Smooth muscle cell (in vitro differentiated cells): ENCODE measurements at regions not wholly inside any gene's neighbourhood (a gene's known extent, or its start where the extent isn't known, plus 50 kb on each side); places are given as distances from the start of the nearest gene placed in this dataset.

ENCODE experiments used
- DNase-seq: peaks from one replicate; lab custom pipeline; 2025; ENCODE audit not compliant: unreplicated experiment; lab: John Stamatoyannopoulos, UW
- H2AFZ ChIP-seq: fragments of 200-600 bp; sonication (generic); 2 replicates; pipeline ENCODE4 v1.6.0; 2016; ENCODE audit warnings: antibody characterized with exemption, low read depth, mild to moderate bottlenecking
- H3F3A ChIP-seq: fragments of 200-600 bp; sonication (generic); 2 replicates; pipeline ENCODE4 v1.6.0; 2017; ENCODE audit warnings: antibody characterized with exemption, low read depth
- H3K27ac ChIP-seq: fragments of 200-600 bp; sonication (generic); 2 replicates; pipeline ENCODE4 v1.5.1; 2016; ENCODE audit warnings: low read depth, mild to moderate bottlenecking
- H3K27me3 ChIP-seq: fragments of 200-600 bp; sonication (generic); 2 replicates; pipeline ENCODE4 v1.6.1; 2016; ENCODE audit warnings: low read depth, mild to moderate bottlenecking
- H3K36me3 ChIP-seq: fragments of 200-600 bp; sonication (generic); 2 replicates; pipeline ENCODE4 v1.5.1; 2016; ENCODE audit warnings: low read depth
- H3K4me1 ChIP-seq: fragments of 200-600 bp; sonication (generic); 2 replicates; pipeline ENCODE4 v1.5.1; 2016; ENCODE audit warnings: low read depth
- H3K4me2 ChIP-seq: fragments of 200-600 bp; sonication (generic); 2 replicates; pipeline ENCODE4 v1.6.0; 2016; ENCODE audit warnings: mild to moderate bottlenecking
- H3K4me3 ChIP-seq: fragments of 200-600 bp; sonication (generic); 2 replicates; pipeline ENCODE4 v1.5.1; 2016; ENCODE audit warnings: mild to moderate bottlenecking
- H3K79me2 ChIP-seq: fragments of 200-600 bp; sonication (generic); 2 replicates; pipeline ENCODE4 v1.6.0; 2016; ENCODE audit warnings: low read depth, mild to moderate bottlenecking
- H3K9ac ChIP-seq: fragments of 200-600 bp; sonication (generic); 2 replicates; pipeline ENCODE4 v1.6.0; 2016; ENCODE audit warnings: low read depth
- H3K9me3 ChIP-seq: fragments of 200-600 bp; sonication (generic); replicated peaks from 2 replicates; pipeline ENCODE4 v1.5.1; 2016; ENCODE audit warnings: low read depth
- H4K20me1 ChIP-seq: fragments of 200-600 bp; sonication (generic); 2 replicates; pipeline ENCODE4 v1.6.0; 2016; ENCODE audit warnings: low read depth
- CTCF ChIP-seq: fragments of 200-600 bp; sonication (generic); IDR thresholded peaks from 2 replicates; pipeline ENCODE4 v1.5.1; 2017; ENCODE audit warnings: borderline replicate concordance, mild to moderate bottlenecking, antibody characterized with exemption; ENCODE audit not compliant: insufficient read depth, poor library complexity, severe bottlenecking
- WGBS: methylation state at CpG from one replicate; pipeline ENCODE4 v1.1.7; 2016; ENCODE audit warnings: low lambda C conversion rate; 5-methylcytosine and 5-hydroxymethylcytosine counted together

GRCh38 chr10:9036711-9037204, 982.3 kb downstream of the GATA3 start:
- H3K4me1 ChIP-seq = no peaks in the 10 kb centered on the region
- no peaks in the 10 kb centered on the region for H3K9me3 ChIP-seq
- 59% methylated on average over 4 of the region's 4 CpGs for WGBS
- H3K36me3 ChIP-seq = no peaks in the 10 kb centered on the region
- no peaks in the 10 kb centered on the region for H3K79me2 ChIP-seq
- H3K4me2 ChIP-seq = no peak overlapping the region
- H3F3A ChIP-seq = no peaks in the 10 kb centered on the region
- H3K27me3 ChIP-seq = peaks cover 22% of the 10 kb centered on the region
- H4K20me1 ChIP-seq = no peaks in the 10 kb centered on the region
- H3K4me3 ChIP-seq = no peak overlapping the region
- no peak for TF ChIP-seq CTCF
- DNase-seq = no peak
- no peak overlapping the region for H3K9ac ChIP-seq
- no peak overlapping the region for H2AFZ ChIP-seq
- no peak overlapping the region for H3K27ac ChIP-seq

GRCh38 chr10:9038146-9038714, 983.7 kb downstream of the GATA3 start:
- no peaks in the 10 kb centered on the region for H3K36me3 ChIP-seq
- peaks cover 31% of the 10 kb centered on the region for H3K27me3 ChIP-seq
- H3K27ac ChIP-seq = no peak overlapping the region
- TF ChIP-seq CTCF = no peak
- no peak overlapping the region for H3K4me3 ChIP-seq
- DNase-seq = no peak
- no peak overlapping the region for H2AFZ ChIP-seq
- H3F3A ChIP-seq = no peaks in the 10 kb centered on the region
- WGBS = 94% methylated on average over 4 of the region's 4 CpGs
- no peak overlapping the region for H3K4me2 ChIP-seq
- H3K79me2 ChIP-seq = no peaks in the 10 kb centered on the region
- H3K9ac ChIP-seq = no peak overlapping the region
- H3K9me3 ChIP-seq = no peaks in the 10 kb centered on the region
- H4K20me1 ChIP-seq = no peaks in the 10 kb centered on the region
- H3K4me1 ChIP-seq = no peaks in the 10 kb centered on the region

- Histone ChIP-seq H3K9me3 (no peaks in the 10 kb centered on the region), H3K4me2 (no peak overlapping the region), H4K20me1 (no peaks in the 10 kb centered on the region), H2AFZ (no peak overlapping the region), H3K36me3 (no peaks in the 10 kb centered on the region), H3K27me3 (peaks cover 23% of the 10 kb centered on the region), H3K79me2 (no peaks in the 10 kb centered on the region), H3F3A (no peaks in the 10 kb centered on the region), H3K27ac (no peak overlapping the region), H3K4me3 (no peak overlapping the region), H3K9ac (no peak overlapping the region), H3K4me1 (no peaks in the 10 kb centered on the region)
- TF ChIP-seq CTCF = no peak
- no peak for DNase-seq
- WGBS = 56% methylated on average over 2 of the region's 2 CpGs
These were observed 989.0 kb downstream of the GATA3 start for GRCh38 chr10:9043466-9043865.

GRCh38 chr10:9045311-9045710, 990.8 kb downstream of the GATA3 start:
- DNase-seq = no peak
- H3K27ac ChIP-seq = no peak overlapping the region
- H3K9ac ChIP-seq = no peak overlapping the region
- no peak for TF ChIP-seq CTCF
- H2AFZ ChIP-seq = no peak overlapping the region
- H3K36me3 ChIP-seq = no peaks in the 10 kb centered on the region
- no peak overlapping the region for H3K4me3 ChIP-seq
- no peaks in the 10 kb centered on the region for H3K9me3 ChIP-seq
- H3K27me3 ChIP-seq = peaks cover 23% of the 10 kb centered on the region
- H3F3A ChIP-seq = no peaks in the 10 kb centered on the region
- H3K79me2 ChIP-seq = no peaks in the 10 kb centered on the region
- H3K4me2 ChIP-seq = no peak overlapping the region
- no peaks in the 10 kb centered on the region for H3K4me1 ChIP-seq
- H4K20me1 ChIP-seq = no peaks in the 10 kb centered on the region
